ENCODE measurements at regions not wholly inside any gene's neighbourhood (a gene's known extent, or its start where the extent isn't known, plus 50 kb on each side); places are given as distances from the start of the nearest gene placed in this dataset.
"Not testable (repeated sequence)": the region's sequence is repeated elsewhere in the genome, so short reads cannot be mapped to it uniquely, and the experiment has no call there.

GRCh38 chr1:239107676-239108075, 278.7 kb upstream of the CHRM3 start:
- DNase-seq, result no peak

GRCh38 chr1:239106689-239107088, 279.7 kb upstream of the CHRM3 start:
- DNase-seq, result not testable (repeated sequence)

GRCh38 chr1:239098400-239099037, 287.8 kb upstream of the CHRM3 start:
- no peak for DNase-seq

GRCh38 chr1:239091537-239091936, 294.8 kb upstream of the CHRM3 start:
- no peak for DNase-seq

GRCh38 chr1:239084459-239085080, 301.8 kb upstream of the CHRM3 start:
- DNase-seq, result no peak

- DNase-seq, result not testable (repeated sequence)
Measured at GRCh38 chr1:239081947-239082346, 304.4 kb upstream of the CHRM3 start.

GRCh38 chr1:239067480-239067879, 318.9 kb upstream of the CHRM3 start:
- DNase-seq, result no peak

DNA sequence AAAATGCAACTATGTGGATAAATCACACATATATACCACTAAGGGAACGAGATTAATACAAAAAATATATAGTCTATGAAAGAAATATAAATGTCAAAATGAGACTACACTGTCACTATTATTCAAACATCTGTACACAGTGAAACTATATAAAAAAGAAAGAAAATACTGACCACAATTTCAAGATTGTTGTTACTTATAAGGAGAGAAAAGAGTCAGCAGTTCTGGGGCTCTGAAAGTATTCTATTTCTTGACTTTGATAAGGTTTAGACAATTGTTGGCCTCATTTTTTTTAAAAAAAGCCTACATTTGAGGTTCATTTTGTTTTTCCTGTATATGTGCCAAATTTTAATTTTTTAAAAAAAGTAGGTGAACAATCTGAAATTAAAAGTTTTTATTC, 319.3 kb upstream of the CHRM3 start:
- no peak for DNase-seq

DNA sequence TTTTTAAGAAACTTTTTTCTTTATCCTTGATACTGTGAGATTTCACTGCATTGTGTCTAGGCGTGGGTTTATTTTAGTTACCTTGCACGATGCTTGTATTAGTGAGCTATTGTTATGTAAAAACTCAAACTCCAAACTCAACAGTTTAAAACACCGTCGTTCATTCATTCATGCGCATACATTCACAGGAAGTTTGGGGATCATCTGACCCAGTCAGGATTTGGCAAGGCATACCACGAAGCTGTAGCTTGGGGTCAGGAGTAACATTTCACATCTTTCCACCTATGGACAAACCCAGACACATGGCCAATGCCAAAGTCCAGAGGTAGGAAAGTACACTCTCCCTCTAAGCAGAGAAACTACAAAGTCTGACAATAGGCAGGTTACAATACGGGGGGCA, 324.6 kb upstream of the CHRM3 start:
- no peak for DNase-seq

DNA sequence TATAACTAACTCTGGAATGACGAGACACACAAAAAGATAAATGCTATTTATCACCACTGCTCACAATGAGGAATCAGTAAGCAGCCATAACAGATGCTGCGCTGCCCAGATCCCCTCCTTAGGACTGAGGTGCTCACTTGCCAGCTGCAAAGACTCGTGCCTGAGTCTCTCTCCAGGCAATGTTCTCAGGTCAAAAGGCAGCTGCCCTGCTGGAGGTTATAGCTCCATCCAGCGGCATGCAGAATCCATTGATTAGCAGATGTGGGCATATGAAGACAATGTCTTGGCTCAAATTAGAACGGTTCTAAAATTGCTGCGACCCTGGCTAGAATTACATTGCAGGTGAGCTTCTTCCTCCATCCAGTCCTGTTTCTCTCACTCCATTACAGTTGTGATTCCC, 328.2 kb upstream of the CHRM3 start:
- DNase-seq, result no peak

GRCh38 chr1:239056940-239057339, 329.4 kb upstream of the CHRM3 start:
- no peak for DNase-seq

GRCh38 chr1:239053279-239053678, 333.1 kb upstream of the CHRM3 start:
- DNase-seq, result no peak

DNA sequence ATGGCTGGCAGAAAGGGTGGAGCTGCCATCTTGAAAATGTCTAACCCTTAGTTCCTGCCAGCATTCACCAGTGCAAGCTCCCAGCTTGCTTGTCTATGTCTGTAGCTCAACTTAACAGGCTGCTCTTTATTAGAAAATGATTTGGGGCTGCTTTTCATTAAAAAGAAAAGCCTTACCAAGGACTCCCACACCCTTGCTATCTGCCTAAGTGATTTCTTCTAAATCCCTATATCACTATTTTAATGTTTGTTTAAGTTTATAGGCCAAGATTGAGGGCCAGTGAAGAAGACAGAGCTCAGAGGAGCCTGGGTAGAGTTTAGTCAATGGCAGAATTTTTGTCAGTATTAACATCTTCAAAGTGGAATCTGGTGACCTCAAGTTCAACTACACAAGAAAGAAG, 336.8 kb upstream of the CHRM3 start:
- no peak for DNase-seq

GRCh38 chr1:239044829-239045228, 341.5 kb upstream of the CHRM3 start:
- DNase-seq, result no peak

DNA sequence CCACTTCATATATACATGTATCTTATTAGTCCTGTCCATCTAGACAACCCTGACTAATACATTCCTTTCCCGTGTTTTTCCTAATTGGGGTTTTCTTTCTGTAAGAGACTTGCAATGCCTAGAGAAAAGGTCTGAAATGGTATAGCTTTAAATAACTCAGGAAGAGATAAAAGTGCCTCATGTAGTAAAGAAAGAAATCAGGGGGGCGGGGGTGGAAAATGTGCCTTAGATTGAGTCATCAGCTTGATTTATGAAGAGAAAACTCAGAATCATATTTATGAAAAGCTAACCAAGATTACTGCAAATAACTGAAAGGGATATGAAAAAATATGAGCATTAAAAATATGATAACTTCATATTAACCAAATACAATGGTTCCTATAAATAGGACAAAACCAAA, 345.8 kb upstream of the CHRM3 start:
- no peak for DNase-seq

DNA sequence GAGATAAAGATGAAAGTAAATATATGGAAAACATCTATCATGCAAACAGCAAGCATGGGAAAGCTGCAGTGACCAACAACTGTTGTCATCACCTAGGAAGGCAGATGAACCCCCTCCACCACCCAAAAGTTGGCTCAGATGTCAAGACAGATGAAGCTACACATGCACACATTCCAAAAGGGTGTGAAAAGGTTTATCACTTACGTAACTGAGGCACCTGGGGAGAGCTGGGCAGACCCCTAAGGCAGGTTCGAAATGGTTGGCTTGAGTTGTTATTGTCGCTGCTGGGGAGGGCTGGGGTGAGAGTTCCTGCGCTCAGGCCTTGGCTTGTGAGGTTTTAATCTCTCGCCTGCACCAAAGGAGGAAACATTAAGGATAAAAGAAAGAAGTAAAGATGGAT, 355.1 kb upstream of the CHRM3 start:
- no peak for DNase-seq

- no peak for DNase-seq
Measured at GRCh38 chr1:239025997-239026694, 360.2 kb upstream of the CHRM3 start.

- DNase-seq, result no peak
Measured at GRCh38 chr1:239025223-239025622, 361.1 kb upstream of the CHRM3 start.

DNA sequence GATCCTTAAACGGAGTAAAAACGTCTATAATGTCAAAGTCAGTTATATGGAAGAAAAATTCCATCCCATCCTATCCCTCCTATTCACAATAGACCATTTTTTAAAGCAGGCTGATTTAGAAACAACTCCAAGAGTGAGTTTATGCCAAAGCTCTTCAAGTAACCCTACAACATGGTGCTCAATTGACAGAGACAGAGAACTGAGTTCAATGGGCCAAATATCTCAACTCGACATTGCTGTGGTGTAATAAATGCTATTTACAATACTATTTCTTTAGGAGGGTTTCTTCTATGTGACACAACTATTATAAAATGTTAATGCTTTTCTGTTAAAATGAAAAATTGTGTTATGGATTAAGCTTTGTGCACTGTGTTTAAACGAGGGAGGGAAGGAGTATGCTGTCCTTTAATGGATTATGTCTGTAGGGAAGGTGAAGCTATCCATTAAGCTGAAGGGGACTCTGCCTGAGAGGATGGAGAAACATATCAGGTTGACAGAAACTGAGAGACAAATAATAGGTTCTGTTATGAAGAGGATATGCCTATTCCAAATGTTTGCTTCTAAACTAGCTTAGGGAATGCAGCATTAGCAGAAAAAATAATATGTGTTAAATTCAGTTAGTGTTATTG, 362.5 kb upstream of the CHRM3 start:
- DNase-seq, result no peak

GRCh38 chr1:239016337-239016736, 370.0 kb upstream of the CHRM3 start:
- no peak for DNase-seq

DNA sequence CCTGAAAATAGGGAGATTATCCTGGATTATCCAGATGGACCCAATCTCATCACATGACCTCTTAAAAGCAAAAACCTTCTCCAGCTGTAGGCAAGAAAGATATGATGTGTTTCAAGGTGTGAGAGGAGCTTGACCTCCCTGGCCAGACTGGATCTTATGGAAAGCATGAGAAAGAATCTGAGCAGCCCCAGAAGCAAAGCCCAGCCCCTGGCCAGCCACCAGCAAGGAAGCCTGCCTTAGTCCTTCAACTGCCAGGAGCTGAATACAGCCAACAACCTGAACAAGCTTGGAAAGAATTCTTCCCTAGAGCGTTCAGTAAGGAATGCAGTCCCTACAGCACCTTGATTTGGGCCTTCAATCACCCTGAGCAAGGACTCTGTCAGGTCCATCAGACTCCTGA, 375.0 kb upstream of the CHRM3 start:
- DNase-seq, result no peak

- DNase-seq, result no peak
Measured at GRCh38 chr1:239008568-239008967, 377.8 kb upstream of the CHRM3 start.

DNA sequence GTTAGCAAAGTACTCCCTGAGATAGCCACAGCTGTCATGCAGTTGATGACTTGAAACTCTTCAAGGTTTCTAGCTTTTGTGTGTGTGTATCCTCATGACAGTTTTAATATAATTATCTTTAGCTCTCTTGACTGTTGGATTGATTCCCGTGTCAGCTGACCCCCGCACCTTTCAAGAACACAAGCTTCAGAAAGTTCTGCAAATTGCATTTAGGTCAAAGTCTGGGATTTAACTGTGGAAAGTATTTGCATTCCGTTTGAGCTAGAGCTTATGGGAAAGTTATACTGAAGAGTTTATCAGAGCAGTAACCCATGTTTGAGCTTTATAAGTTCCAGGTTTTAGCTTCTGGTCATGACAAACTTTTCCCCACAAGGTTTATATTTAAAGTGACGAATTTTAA, 380.1 kb upstream of the CHRM3 start:
- DNase-seq, result no peak
